ENCODE measurements at regions not wholly inside any gene's neighbourhood (a gene's known extent, or its start where the extent isn't known, plus 50 kb on each side); places are given as distances from the start of the nearest gene placed in this dataset.

DNA sequence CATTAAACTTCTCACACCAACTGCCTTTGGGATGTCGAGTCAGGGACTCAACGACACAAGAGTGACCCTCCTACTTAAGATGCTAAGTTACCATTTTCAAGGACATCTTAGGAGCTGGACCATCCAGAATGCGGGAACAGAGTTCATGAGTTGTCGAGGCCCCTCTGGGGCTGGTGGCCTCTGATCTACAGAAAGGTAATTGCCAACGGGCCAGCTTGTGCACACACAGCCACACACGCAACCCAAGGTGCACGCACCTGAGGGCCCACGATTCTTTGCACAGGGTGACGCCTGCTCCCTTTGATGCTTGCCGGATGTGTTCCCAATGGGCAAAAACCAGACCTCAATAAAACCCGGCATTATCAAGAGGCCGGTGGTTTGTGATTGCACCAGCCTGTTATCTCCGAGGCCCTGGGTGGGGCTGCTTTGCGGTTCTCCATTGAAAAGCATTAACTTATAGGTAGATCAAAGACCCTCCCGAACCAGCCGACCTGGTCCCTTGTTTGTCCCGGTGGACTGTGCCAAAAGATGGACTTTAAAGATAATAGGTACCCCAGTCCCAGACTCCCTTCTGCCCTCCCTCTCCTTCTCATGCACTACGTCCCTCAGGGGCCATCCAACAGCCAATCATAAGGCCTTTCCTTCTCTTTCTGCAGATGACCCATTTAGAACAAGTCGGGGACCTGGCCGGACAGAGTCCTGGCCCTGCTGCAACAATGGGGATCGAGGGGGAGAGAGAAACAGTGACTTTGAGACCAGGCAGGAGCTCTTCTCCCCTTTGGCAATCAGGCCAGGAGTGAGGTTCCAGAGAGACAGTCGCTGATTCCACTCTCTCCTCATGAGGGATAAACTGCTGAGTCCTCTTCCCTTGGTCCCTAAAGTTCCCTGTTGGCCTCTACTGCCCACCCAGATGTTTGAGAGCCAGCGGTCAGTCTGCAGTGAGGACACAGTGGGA, 292.5 kb downstream of the SOX9 start:
- intact Hi-C loops (cut with DNase I) = no loop called here
- peaks cover 4 to 15% of the 10 kb centered on the region in 2 donors for H3K4me1 ChIP-seq
- no peaks in the 10 kb centered on the region for H3K9me3 ChIP-seq
- H3K36me3 ChIP-seq = no peaks in the 10 kb centered on the region
- H3K4me3 ChIP-seq (replicated peaks in 1 of 3) = no peak overlapping the region
- DNase-seq = no peak
- TF ChIP-seq POLR2A (IDR thresholded peaks at IDR 0.05) (no peak), CTCF (IDR thresholded peaks at IDR 0.05) (no peak)
- no peaks in the 10 kb centered on the region for H3K27me3 ChIP-seq
- H3K27ac ChIP-seq = no peak overlapping the region
- WGBS, 2 donors = 90 to 91% methylated on average over 23 of the region's 23 CpGs

- no peak for DNase-seq
- H3K27ac ChIP-seq = no peak overlapping the region
- H3K4me3 ChIP-seq (replicated peaks in 1 of 3) = no peak overlapping the region
- TF ChIP-seq CTCF (IDR thresholded peaks at IDR 0.05) = no peak
- TF ChIP-seq POLR2A (IDR thresholded peaks at IDR 0.05) = no peak
- intact Hi-C loops (cut with DNase I) = no loop called here
- no peaks in the 10 kb centered on the region for H3K36me3 ChIP-seq
- H3K27me3 ChIP-seq = no peaks in the 10 kb centered on the region
- H3K4me1 ChIP-seq = peaks cover 4 to 15% of the 10 kb centered on the region in 2 donors
- no peaks in the 10 kb centered on the region for H3K9me3 ChIP-seq
- 92 to 96% methylated on average over 5 of the region's 5 CpGs for WGBS, 2 donors
These were observed 293.2 kb downstream of the SOX9 start for GRCh38 chr17:72414032-72414396.

- no peaks in the 10 kb centered on the region for H3K9me3 ChIP-seq
- intact Hi-C loops (cut with DNase I) = no loop called here
- H3K27ac ChIP-seq = no peak overlapping the region
- H3K36me3 ChIP-seq = no peaks in the 10 kb centered on the region
- TF ChIP-seq POLR2A (IDR thresholded peaks at IDR 0.05) (no peak), CTCF (IDR thresholded peaks at IDR 0.05) (no peak)
- peaks cover 4 to 19% of the 10 kb centered on the region in 2 donors for H3K4me1 ChIP-seq
- no peak overlapping the region for H3K4me3 ChIP-seq (replicated peaks in 1 of 3)
- WGBS, 2 donors = 85 to 90% methylated on average over 9 of the region's 9 CpGs
- no peak for DNase-seq
- H3K27me3 ChIP-seq = no peaks in the 10 kb centered on the region
These were observed 294.4 kb downstream of the SOX9 start for GRCh38 chr17:72414967-72415853.

- H3K27ac ChIP-seq = no peak overlapping the region
- H3K36me3 ChIP-seq = no peaks in the 10 kb centered on the region
- H3K27me3 ChIP-seq = no peaks in the 10 kb centered on the region
- TF ChIP-seq POLR2A (IDR thresholded peaks at IDR 0.05) = no peak
- no peak for TF ChIP-seq CTCF (IDR thresholded peaks at IDR 0.05)
- intact Hi-C loops (cut with DNase I) = no loop called here
- no peak overlapping the region for H3K4me3 ChIP-seq (replicated peaks in 1 of 3)
- no peak for DNase-seq
- WGBS, 2 donors = 57 to 64% methylated on average over 6 of the region's 6 CpGs
- H3K4me1 ChIP-seq = peaks cover 4 to 11% of the 10 kb centered on the region in 2 donors
- H3K9me3 ChIP-seq = no peaks in the 10 kb centered on the region
These were observed 295.3 kb downstream of the SOX9 start for GRCh38 chr17:72416054-72416675.

All from thyroid gland (tissue), 4 donors.